Keratinocyte (primary cell): ENCODE measurements at regions not wholly inside any gene's neighbourhood (a gene's known extent, or its start where the extent isn't known, plus 50 kb on each side); places are given as distances from the start of the nearest gene placed in this dataset.

Source experiments
- DNase-seq: peaks from one replicate; pipeline ENCODE4 v3.0.0-alpha.2; 2011; ENCODE audit warnings: low read depth, missing footprints, low spot score
- FAIRE-seq: peaks from 2 replicates; lab custom pipeline; 2011; peaks lifted over from hg19 to GRCh38; lab: Jason Lieb, UNC
- H2AFZ ChIP-seq: 2 replicates; pipeline ENCODE4 v1.6.0; 2012; ENCODE audit warnings: low read length, control low read depth, inconsistent platforms; ENCODE audit not compliant: control insufficient read depth
- H3K27ac ChIP-seq: 2 replicates; pipeline ENCODE4 v1.5.1; 2011; ENCODE audit warnings: low read length; ENCODE audit not compliant: control insufficient read depth, insufficient read depth
- H3K27me3 ChIP-seq: 3 replicates; pipeline ENCODE4 v1.6.0; 2011; ENCODE audit warnings: low read length; ENCODE audit not compliant: control insufficient read depth, insufficient read depth; ENCODE audit errors: extremely low read depth
- H3K36me3 ChIP-seq, 2 experiments: 2 replicates in 1 of 2; 3 replicates in 1 of 2; pipeline ENCODE4 v1.5.1; 2011; ENCODE audit warnings: low read length in 2 of 2, mild to moderate bottlenecking in 1 of 2; ENCODE audit not compliant: control insufficient read depth in 2 of 2, insufficient read depth in 2 of 2; ENCODE audit errors: extremely low read depth in 1 of 2
- H3K4me1 ChIP-seq: 3 replicates; pipeline ENCODE4 v1.5.1; 2011; ENCODE audit warnings: low read length; ENCODE audit not compliant: control insufficient read depth, insufficient read depth; ENCODE audit errors: extremely low read depth
- H3K4me2 ChIP-seq: 3 replicates; pipeline ENCODE4 v1.6.0; 2011; ENCODE audit warnings: low read depth, low read length; ENCODE audit not compliant: control insufficient read depth, insufficient read depth; ENCODE audit errors: extremely low read depth
- H3K4me3 ChIP-seq, 3 experiments: fragments of 200-600 bp in 1 of 3; sonication (generic) in 1 of 3; 2 replicates in 2 of 3; 3 replicates in 1 of 3; pipeline ENCODE4 v1.5.1; 2011 to 2016; ENCODE audit warnings: low read length in 3 of 3, mild to moderate bottlenecking in 3 of 3, control low read depth in 2 of 3, inconsistent platforms in 1 of 3, low read depth in 1 of 3, mixed read lengths in 1 of 3, mixed run types in 1 of 3, moderate library complexity in 1 of 3; ENCODE audit not compliant: control insufficient read depth in 2 of 3, insufficient read depth in 2 of 3; ENCODE audit errors: extremely low read depth in 1 of 3
- H3K79me2 ChIP-seq: 2 replicates; pipeline ENCODE4 v1.6.0; 2012; ENCODE audit warnings: low read length; ENCODE audit not compliant: control insufficient read depth, insufficient read depth
- H3K9ac ChIP-seq: 3 replicates; pipeline ENCODE4 v1.6.0; 2011; ENCODE audit warnings: low read length; ENCODE audit not compliant: control insufficient read depth, insufficient read depth; ENCODE audit errors: extremely low read depth
- H3K9me1 ChIP-seq: 3 replicates; pipeline ENCODE4 v1.6.0; 2011; ENCODE audit warnings: low read length; ENCODE audit not compliant: control insufficient read depth, insufficient read depth; ENCODE audit errors: extremely low read depth
- H3K9me3 ChIP-seq: 2 replicates; pipeline ENCODE4 v1.5.1; 2012; ENCODE audit warnings: low read depth, low read length; ENCODE audit not compliant: control insufficient read depth
- H4K20me1 ChIP-seq: 3 replicates; pipeline ENCODE4 v1.6.0; 2011; ENCODE audit warnings: low read length; ENCODE audit not compliant: control insufficient read depth, insufficient read depth; ENCODE audit errors: extremely low read depth
- CTCF ChIP-seq, 3 experiments: IDR thresholded peaks in 1 of 3; conservative IDR thresholded peaks in 1 of 3; optimal IDR thresholded peaks in 1 of 3; 2 replicates in 2 of 3; 3 replicates in 1 of 3; pipeline versions ENCODE3 to v1.5.1; 2011; ENCODE audit warnings: low read length in 3 of 3, mild to moderate bottlenecking in 3 of 3, moderate library complexity in 2 of 3, control low read depth in 1 of 3, inconsistent platforms in 1 of 3; ENCODE audit not compliant: insufficient read depth in 2 of 3; ENCODE audit errors: extremely low read depth in 1 of 3
- EZH2 ChIP-seq: IDR thresholded peaks from one replicate; pipeline ENCODE4 v1.6.1; 2012; ENCODE audit warnings: inconsistent platforms, mild to moderate bottlenecking, low read length, moderate library complexity
- dilution Hi-C: fragments of 300-500 bp; cut with MboI; formaldehyde crosslinking; loops from one replicate; pipeline ENCODE4 v1.7.0; 2020; ENCODE audit warnings: low sequenced_read_pairs; ENCODE audit not compliant: extremely low pct_ligation_motif_present

GRCh38 chr12:69120354-69120753, 119.0 kb upstream of the CPSF6 start:
- Histone ChIP-seq H3K4me1 (no peaks in the 10 kb centered on the region), H2AFZ (no peak overlapping the region), H3K79me2 (no peaks in the 10 kb centered on the region), H3K9me1 (no peaks in the 10 kb centered on the region), H3K9ac (no peak overlapping the region), H3K4me2 (no peak overlapping the region), H3K4me3 (no peak overlapping the region), H3K27ac (no peak overlapping the region), H3K27me3 (peaks cover 5% of the 10 kb centered on the region), H3K36me3 (no peaks in the 10 kb centered on the region), H3K9me3 (no peaks in the 10 kb centered on the region), H4K20me1 (no peaks in the 10 kb centered on the region)
- FAIRE-seq: no peak
- dilution Hi-C loops: no loop called here
- no peak for TF ChIP-seq EZH2
- no peak for DNase-seq

GRCh38 chr12:69123311-69123710, 116.1 kb upstream of the CPSF6 start:
- Histone ChIP-seq H3K9me1 (no peaks in the 10 kb centered on the region), H2AFZ (no peak overlapping the region), H4K20me1 (no peaks in the 10 kb centered on the region), H3K79me2 (no peaks in the 10 kb centered on the region), H3K4me2 (no peak overlapping the region), H3K27me3 (peaks cover 5% of the 10 kb centered on the region), H3K4me1 (no peaks in the 10 kb centered on the region), H3K36me3 (no peaks in the 10 kb centered on the region), H3K9me3 (no peaks in the 10 kb centered on the region), H3K4me3 (no peak overlapping the region), H3K9ac (no peak overlapping the region), H3K27ac (no peak overlapping the region)
- FAIRE-seq (no peak), DNase-seq (no peak)
- dilution Hi-C loops: no loop called here
- TF ChIP-seq CTCF (optimal IDR thresholded peaks at IDR 0.05 in 1 of 3, IDR thresholded peaks at IDR 0.05 in 1 of 3, conservative IDR thresholded peaks at IDR 0.05 in 1 of 3; ENCODE audit: extremely low read depth in 1 of 3, insufficient read depth in 2 of 3, low read length in 3 of 3) (no peak), EZH2 (no peak)

GRCh38 chr12:69123919-69124638, 115.3 kb upstream of the CPSF6 start:
- FAIRE-seq: no peak
- H3K9ac ChIP-seq: no peak overlapping the region

More at GRCh38 chr12:69123919-69124638, 115.3 kb upstream of the CPSF6 start:
- no peak for DNase-seq
- Histone ChIP-seq H4K20me1 (no peaks in the 10 kb centered on the region), H3K4me2 (no peak overlapping the region), H3K36me3 (no peaks in the 10 kb centered on the region), H3K79me2 (no peaks in the 10 kb centered on the region), H3K9me3 (no peaks in the 10 kb centered on the region), H3K4me1 (no peaks in the 10 kb centered on the region), H3K9me1 (no peaks in the 10 kb centered on the region), H3K4me3 (no peak overlapping the region), H2AFZ (no peak overlapping the region), H3K27ac (no peak overlapping the region), H3K27me3 (peaks cover 5% of the 10 kb centered on the region)
- TF ChIP-seq CTCF (optimal IDR thresholded peaks at IDR 0.05 in 1 of 3, IDR thresholded peaks at IDR 0.05 in 1 of 3, conservative IDR thresholded peaks at IDR 0.05 in 1 of 3; ENCODE audit: extremely low read depth in 1 of 3, insufficient read depth in 2 of 3, low read length in 3 of 3) (no peak), EZH2 (no peak)
- dilution Hi-C loops: no loop called here
